GM21529 (cell line): ENCODE measurements at regions not wholly inside any gene's neighbourhood (a gene's known extent, or its start where the extent isn't known, plus 50 kb on each side); places are given as distances from the start of the nearest gene placed in this dataset.
"Not testable (repeated sequence)": the region's sequence is repeated elsewhere in the genome, so short reads cannot be mapped to it uniquely, and the experiment has no call there.

Source experiments
- ATAC-seq: cut with Tn5 transposase; IDR thresholded peaks from one replicate; pipeline ENCODE4 v1.9.1; 2021; ENCODE audit not compliant: unreplicated experiment

DNA sequence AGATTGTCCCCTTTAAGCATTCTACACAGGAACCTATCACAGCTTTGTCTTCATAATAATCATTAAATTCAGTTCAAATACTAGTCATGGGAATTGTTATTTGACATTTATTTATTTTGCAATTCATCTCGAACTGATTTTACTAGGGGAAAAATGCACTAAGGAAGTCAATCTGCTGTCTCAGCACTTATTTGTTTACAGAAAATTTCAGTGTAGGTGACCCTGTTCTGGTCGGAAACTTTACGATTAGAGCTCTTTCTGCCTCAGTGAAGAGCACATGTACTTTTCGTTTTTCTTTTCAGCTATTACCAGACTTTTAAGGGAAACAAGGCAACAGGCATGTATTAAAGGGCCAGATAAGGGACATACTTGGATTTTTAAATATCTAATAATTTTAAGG, 1405.7 kb upstream of the ZEB2 start:
- ATAC-seq: no peak

DNA sequence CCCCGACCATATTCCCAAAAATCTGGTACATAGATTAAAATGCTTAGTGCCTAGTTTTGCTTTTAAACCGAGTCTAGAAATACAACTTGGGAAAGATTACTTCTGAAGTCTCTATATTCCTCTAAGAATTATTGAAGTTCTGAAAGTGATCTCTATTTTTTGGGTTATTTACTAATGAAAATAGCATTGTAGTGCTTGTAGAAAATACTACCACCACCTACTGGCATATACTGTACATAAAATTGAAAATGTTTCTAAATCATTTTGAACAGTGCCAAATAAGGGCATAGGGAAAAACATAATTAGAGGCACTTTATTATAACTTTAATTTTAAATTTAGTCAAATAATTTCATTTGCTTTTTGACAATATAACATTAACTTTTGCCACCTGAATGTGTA, 1399.6 kb upstream of the ZEB2 start:
- ATAC-seq: no peak

- ATAC-seq: no peak
These were observed 1399.0 kb upstream of the ZEB2 start for GRCh38 chr2:145918951-145919350.

DNA sequence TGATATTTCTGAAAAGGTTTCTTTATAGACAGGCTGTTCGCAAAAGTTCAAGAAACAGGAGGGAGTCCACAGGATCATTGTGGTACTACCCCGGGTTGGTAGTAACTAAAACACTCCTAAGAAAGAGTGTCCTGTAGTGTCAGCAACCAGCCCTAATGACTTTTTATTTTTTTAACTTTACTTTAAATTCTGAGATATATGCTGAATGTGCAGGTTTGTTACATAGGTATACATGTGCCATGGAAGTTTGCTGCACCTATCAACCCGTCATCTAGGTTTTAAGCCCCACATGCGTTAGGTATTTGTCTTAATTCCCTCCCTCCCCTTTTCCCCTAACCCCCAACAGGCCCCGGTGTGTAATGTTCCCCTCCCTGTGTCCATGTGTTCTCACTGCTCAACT, 1396.9 kb upstream of the ZEB2 start:
- ATAC-seq: no peak

- ATAC-seq: no peak
These were observed 1394.8 kb upstream of the ZEB2 start for GRCh38 chr2:145914716-145915115.

DNA sequence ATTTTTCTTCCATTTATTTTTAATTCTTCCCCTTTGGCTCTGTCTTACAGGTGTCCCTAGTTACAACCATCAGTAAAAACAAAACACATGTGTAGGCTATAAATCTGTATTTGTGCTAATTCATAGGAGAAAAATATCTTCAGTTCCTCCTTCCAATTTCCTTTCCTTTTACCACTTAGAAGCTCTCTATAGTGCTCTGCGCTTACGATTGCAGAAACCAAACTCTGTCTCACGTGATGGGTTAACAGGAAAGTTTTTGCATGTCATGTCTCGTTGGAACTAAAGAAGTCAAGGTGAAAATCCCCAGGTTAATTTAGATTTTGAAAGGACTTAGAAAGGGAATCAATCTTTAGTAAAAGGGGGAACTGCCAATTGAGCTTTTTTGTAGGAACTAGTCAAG, 1390.5 kb upstream of the ZEB2 start:
- ATAC-seq: peak; percentile 81

DNA sequence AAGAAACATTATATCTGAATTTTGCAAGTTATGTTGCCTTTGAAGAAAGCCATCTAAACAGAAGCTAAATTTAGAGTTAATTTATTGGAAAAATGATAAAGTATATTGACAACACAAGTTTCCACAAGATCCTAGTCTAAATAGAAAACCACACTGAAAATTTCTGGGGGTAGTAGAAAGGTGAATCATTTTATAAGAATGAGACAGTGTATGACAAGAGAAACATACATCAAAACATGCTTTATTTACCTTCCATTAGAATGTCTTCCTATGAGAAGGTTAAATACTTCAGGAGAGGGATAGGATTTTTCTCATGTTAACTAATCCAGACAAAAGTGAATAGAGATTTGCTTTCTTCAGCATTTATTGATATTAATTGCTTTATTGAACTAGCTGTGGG, 1389.8 kb upstream of the ZEB2 start:
- ATAC-seq: no peak

DNA sequence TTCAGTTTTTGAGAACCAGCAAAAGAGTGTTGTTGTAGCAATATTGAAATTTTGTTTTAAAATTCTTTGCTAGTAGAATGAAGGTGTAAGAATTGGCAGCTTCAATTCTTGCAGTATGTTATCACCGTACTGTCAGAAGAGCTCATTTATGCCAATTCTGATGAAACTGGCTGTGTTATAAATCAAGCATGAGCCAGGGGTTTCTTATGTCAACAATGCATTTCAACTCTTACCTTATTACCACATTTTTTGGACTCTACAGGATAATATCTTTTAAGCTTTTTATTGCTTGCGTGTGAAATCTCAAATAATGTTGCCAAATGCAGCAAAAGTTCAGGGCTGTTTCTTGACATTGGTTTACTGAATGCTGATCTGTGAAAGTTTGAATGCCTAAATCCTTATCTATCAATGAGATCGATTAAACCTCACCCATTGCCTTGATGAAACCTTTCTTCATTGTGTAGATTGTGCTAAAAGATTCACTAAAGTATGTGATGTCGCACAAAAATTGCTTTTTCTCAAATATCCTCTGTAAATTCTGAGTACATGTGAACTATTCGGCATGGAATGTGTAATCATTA, 1389.3 kb upstream of the ZEB2 start:
- no peak for ATAC-seq

- ATAC-seq: no peak
These were observed 1386.4 kb upstream of the ZEB2 start for GRCh38 chr2:145906354-145906753.

GRCh38 chr2:145905371-145905770, 1385.5 kb upstream of the ZEB2 start:
- no peak for ATAC-seq

DNA sequence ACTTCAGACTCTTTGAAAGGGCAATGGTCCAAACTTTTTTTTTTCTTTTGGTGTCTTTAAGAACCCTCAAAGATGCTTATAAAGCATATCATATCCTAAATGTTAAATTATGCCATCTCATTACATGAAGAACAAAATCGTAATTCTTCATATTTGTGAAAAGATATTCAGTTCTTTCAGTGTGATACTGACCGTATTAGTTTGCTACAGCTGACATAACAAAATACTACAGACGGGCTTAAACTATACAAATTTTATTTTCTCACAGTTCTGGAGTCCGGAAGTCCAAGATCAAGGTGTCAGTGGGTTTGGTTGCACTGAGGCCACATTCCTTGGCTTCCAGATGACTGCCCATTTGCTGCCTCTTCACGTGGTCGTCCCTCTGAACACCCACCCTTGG, 1377.2 kb upstream of the ZEB2 start:
- ATAC-seq: no peak

DNA sequence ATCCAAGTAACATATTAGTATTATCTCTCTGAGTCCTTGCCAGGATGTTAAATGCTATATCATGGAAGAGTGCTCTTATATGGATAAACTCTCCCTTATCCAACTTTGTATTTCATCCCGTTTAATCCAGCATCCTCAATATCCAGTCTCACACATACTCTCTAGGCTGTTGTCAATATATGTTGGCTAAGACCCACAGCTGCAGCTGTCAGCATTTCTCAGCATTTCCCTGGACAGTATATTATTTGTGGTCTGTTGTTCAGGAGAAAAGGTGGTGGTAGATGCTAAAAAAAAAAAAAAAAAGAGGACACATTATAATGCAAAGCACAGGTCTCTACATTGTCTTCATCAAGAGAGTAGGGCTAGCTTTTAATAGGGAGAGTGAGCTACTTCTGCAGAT, 1368.0 kb upstream of the ZEB2 start:
- no peak for ATAC-seq

DNA sequence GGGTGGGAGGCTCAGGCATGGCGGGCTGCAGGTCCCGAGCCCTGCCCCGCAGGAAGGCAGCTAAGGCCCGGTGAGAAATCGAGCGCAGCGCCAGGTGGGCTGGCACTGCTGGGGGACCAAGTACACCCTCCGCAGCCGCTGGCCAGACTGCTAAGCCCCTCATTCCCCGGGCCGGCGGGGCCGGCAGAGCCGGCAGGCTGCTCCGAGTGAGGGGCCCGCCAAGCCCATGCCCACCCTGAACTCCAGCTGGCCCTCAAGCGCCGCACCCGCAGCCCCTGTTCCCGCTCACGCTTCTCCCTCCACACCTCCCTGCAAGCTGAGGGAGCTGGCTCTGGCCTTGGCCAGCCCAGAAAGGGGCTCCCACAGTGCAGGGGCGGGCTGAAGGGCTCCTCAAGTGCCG, 1361.1 kb upstream of the ZEB2 start:
- ATAC-seq: not testable (repeated sequence)

- no peak for ATAC-seq
These were observed 1355.1 kb upstream of the ZEB2 start for GRCh38 chr2:145875016-145875415.

GRCh38 chr2:145874466-145874865, 1354.5 kb upstream of the ZEB2 start:
- ATAC-seq: no peak

- ATAC-seq: no peak
These were observed 1344.6 kb upstream of the ZEB2 start for GRCh38 chr2:145864501-145864900.

DNA sequence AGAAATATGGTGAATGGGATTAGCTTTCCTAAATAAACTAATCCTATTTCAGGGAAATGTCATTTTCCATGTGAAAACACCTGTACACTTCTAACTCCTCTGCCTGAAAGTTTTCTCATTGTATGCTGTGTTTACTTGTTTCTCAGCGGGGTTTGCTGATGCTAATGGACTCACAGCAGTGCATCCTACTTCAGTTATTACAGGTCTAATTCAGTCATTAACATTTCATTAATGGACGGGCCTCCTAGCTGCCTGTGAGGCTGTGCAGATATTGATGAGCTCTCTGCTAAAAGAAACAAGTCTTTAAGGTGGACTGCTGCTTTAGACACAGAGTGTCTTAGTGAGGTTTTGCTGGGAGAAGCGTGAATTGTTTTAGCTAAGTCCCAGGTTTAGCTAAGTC, 1342.0 kb upstream of the ZEB2 start:
- no peak for ATAC-seq

DNA sequence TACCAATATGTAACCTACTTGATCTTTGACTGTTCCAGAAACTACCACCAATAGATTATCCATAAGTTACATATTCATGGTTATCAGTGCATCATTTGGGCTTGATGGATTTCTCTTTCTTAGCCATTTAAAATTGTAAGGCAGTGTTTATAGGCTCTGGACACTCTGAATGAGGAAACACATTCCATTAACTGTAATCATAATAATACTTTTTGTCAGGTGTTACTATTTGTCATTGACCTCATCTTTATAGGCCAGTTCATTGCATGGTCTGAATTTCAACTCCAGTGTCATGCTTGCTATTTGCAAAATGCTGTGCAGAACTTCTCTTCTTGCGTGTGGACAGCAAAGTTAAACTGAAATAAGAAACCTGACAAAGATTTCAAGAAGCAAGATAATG, 1340.2 kb upstream of the ZEB2 start:
- no peak for ATAC-seq

DNA sequence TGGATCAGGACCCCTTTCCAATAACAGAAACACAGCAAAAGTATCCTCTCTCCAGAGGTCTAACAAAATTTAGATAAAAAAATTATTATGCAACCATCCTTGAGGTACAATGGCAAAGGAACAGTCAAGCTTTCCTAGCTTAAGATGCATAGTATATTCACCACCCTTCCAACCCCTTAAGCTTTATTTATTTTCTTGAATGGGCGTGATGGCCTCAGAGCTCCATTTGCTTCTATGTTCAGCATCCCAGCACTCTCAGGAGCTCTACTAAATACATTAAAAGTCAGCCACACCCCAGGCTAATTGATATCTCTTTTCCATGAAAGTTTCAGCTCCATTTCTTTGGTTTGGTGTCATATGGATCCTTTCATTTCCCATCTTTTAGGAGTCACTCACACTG, 1335.2 kb upstream of the ZEB2 start:
- no peak for ATAC-seq

GRCh38 chr2:145854039-145854755, 1334.3 kb upstream of the ZEB2 start:
- ATAC-seq: no peak

DNA sequence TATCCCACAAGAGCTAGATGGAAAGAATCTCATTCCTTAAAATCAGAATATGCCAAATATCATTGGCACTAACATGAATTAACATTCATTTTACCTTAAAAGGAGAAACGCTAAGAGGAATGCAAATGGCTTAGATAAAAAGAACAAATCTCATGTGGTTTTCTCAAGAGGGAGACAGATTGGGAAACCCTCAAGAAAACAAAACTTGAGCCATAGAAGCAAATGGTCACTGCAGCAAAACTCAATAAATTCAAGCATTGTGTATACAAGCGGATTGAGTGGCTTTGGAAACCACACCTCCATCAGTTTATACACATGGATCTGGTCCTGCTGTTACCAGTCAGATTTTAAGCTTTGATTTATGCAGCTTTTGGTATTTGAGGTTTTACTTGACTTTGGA, 1331.8 kb upstream of the ZEB2 start:
- ATAC-seq: no peak

DNA sequence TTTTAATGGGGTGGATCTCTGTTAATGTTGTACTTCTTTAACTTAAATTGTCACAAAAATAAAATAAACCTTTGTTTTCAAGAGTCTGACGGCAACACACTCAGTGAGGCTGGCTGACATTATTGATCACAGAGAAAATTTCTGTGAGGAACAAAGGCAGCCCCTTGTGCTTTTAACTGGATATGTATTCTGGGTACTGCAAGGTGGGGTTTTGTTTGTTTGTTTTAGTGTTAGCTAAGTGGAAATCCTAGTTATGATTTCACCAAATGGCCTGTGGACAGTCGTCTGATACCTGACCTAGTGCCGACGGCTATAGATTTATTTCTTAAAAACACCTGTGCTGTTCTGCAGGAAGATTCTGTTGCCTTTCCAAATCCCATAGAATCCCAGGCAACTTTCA, 1329.5 kb upstream of the ZEB2 start:
- ATAC-seq: no peak

- ATAC-seq: no peak
These were observed 1327.1 kb upstream of the ZEB2 start for GRCh38 chr2:145846982-145847381.
